CD14-positive monocyte (primary cell): ENCODE measurements at regions not wholly inside any gene's neighbourhood (a gene's known extent, or its start where the extent isn't known, plus 50 kb on each side); places are given as distances from the start of the nearest gene placed in this dataset.

Experiments used
- DNase-seq, 3 donors: peaks; one replicate each; pipeline ENCODE4 v3.0.0-alpha.2; 2011 to 2022
- H2AFZ ChIP-seq: 2 replicates; pipeline ENCODE4 v1.6.0; 2012; ENCODE audit warnings: mild to moderate bottlenecking, low read depth, low read length, inconsistent platforms; ENCODE audit not compliant: insufficient read depth, poor library complexity, severe bottlenecking
- H3K27ac ChIP-seq, 2 donors: 1 replicate in 1 of 2; 2 replicates in 1 of 2; pipeline ENCODE4 v1.5.1; 2012 to 2013; ENCODE audit warnings: low read length in 2 of 2, control low read depth in 1 of 2, inconsistent platforms in 1 of 2, low read depth in 1 of 2, mild to moderate bottlenecking in 1 of 2
- H3K27me3 ChIP-seq, 2 donors: one replicate each; pipeline versions ENCODE4 v1.6.0 to v1.6.1; 2011 to 2013; ENCODE audit warnings: low read length in 2 of 2; ENCODE audit not compliant: control insufficient read depth in 2 of 2, insufficient read depth in 2 of 2
- H3K36me3 ChIP-seq, 2 donors: replicated peaks in 1 of 2; 1 replicate in 1 of 2; 2 replicates in 1 of 2; pipeline versions ENCODE4 v1.5.1 to v1.6.1; 2012 to 2013; ENCODE audit warnings: low read length in 2 of 2, control low read depth in 1 of 2, inconsistent platforms in 1 of 2, mild to moderate bottlenecking in 1 of 2; ENCODE audit not compliant: insufficient read depth in 2 of 2, control insufficient read depth in 1 of 2
- H3K4me1 ChIP-seq, 2 donors: 1 replicate in 1 of 2; 2 replicates in 1 of 2; pipeline versions ENCODE4 v1.5.1 to v1.6.1; 2012 to 2013; ENCODE audit warnings: low read length in 2 of 2, control low read depth in 1 of 2, inconsistent platforms in 1 of 2, mild to moderate bottlenecking in 1 of 2, moderate library complexity in 1 of 2; ENCODE audit not compliant: insufficient read depth in 2 of 2, control insufficient read depth in 1 of 2
- H3K4me2 ChIP-seq: replicated peaks from 2 replicates; pipeline ENCODE3; 2012; ENCODE audit warnings: low read length, moderate library complexity, mild to moderate bottlenecking; ENCODE audit not compliant: poor library complexity, severe bottlenecking; ENCODE audit errors: extremely low read depth
- H3K4me3 ChIP-seq, 3 experiments: fragments of 200-600 bp in 1 of 3; sonication (generic) in 1 of 3; replicated peaks in 1 of 3; 1 replicate in 2 of 3; 2 replicates in 1 of 3; pipeline ENCODE4 v1.5.1; 2011 to 2013; ENCODE audit warnings: low read length in 3 of 3, mild to moderate bottlenecking in 3 of 3, control low read depth in 2 of 3, low read depth in 2 of 3, inconsistent platforms in 1 of 3, moderate library complexity in 1 of 3
- H3K79me2 ChIP-seq: 2 replicates; pipeline ENCODE4 v1.6.0; 2012; ENCODE audit warnings: mild to moderate bottlenecking, control low read depth, inconsistent platforms, low read length, moderate library complexity; ENCODE audit not compliant: insufficient read depth
- H3K9ac ChIP-seq: 2 replicates; pipeline ENCODE4 v1.6.0; 2017; ENCODE audit warnings: low read length, mild to moderate bottlenecking; ENCODE audit not compliant: insufficient read depth, poor library complexity, severe bottlenecking
- H3K9me3 ChIP-seq, 2 donors: replicated peaks in 1 of 2; 1 replicate in 1 of 2; 2 replicates in 1 of 2; pipeline versions ENCODE4 v1.5.1 to v1.6.1; 2012 to 2013; ENCODE audit warnings: low read length in 2 of 2, control low read depth in 1 of 2; ENCODE audit not compliant: control insufficient read depth in 1 of 2, insufficient read depth in 1 of 2
- H4K20me1 ChIP-seq: 2 replicates; pipeline ENCODE4 v1.6.0; 2012; ENCODE audit warnings: mild to moderate bottlenecking, low read length, control low read depth, moderate library complexity; ENCODE audit not compliant: insufficient read depth
- H3K27ac Mint-ChIP-seq, 7 donors: one replicate each; pipeline ENCODE4 v1.8.0; 2020; ENCODE audit warnings: mild to moderate bottlenecking in 7 of 7, mixed read lengths in 7 of 7, moderate library complexity in 6 of 7, inconsistent platforms in 2 of 7
- H3K27me3 Mint-ChIP-seq, 3 donors: one replicate each; pipeline ENCODE4 v1.8.0; 2021 to 2022; ENCODE audit warnings: low read depth in 3 of 3, mild to moderate bottlenecking in 3 of 3, mixed read lengths in 3 of 3, moderate library complexity in 3 of 3, inconsistent platforms in 1 of 3
- H3K36me3 Mint-ChIP-seq, 2 donors: one replicate each; pipeline ENCODE4 v1.8.0; 2020; ENCODE audit warnings: mixed read lengths in 2 of 2, inconsistent platforms in 1 of 2, mild to moderate bottlenecking in 1 of 2
- H3K4me1 Mint-ChIP-seq: one replicate; pipeline ENCODE4 v1.8.0; 2020; ENCODE audit warnings: mild to moderate bottlenecking, mixed read lengths
- H3K4me3 Mint-ChIP-seq, 2 donors: one replicate each; pipeline ENCODE4 v1.8.0; 2020; ENCODE audit warnings: mild to moderate bottlenecking in 2 of 2, mixed read lengths in 2 of 2, moderate library complexity in 1 of 2
- H3K9me3 Mint-ChIP-seq, 7 donors: one replicate each; pipeline ENCODE4 v1.8.0; 2020 to 2022; ENCODE audit warnings: mixed read lengths in 7 of 7, mild to moderate bottlenecking in 6 of 7, moderate library complexity in 6 of 7, inconsistent platforms in 2 of 7
- WGBS: methylation state at CpG from one replicate; pipeline ENCODE4 v1.1.5; 2013; ENCODE audit warnings: missing lambda C conversion rate; ENCODE audit not compliant: insufficient coverage; 5-methylcytosine and 5-hydroxymethylcytosine counted together
- intact Hi-C, 2 donors: fragments of 100-400 bp; cut with micrococcal nuclease; formaldehyde crosslinking; loops; one replicate each; pipeline versions ENCODE4 v1.15.0 to v1.15.1; 2023
- TF ChIP-seq, protein P1 (sequence below): fragments of 200-600 bp; IDR thresholded peaks from one replicate; pipeline ENCODE4 v1.8.0; 2022; ENCODE audit warnings: antibody characterized with exemption, mild to moderate bottlenecking

DNA sequence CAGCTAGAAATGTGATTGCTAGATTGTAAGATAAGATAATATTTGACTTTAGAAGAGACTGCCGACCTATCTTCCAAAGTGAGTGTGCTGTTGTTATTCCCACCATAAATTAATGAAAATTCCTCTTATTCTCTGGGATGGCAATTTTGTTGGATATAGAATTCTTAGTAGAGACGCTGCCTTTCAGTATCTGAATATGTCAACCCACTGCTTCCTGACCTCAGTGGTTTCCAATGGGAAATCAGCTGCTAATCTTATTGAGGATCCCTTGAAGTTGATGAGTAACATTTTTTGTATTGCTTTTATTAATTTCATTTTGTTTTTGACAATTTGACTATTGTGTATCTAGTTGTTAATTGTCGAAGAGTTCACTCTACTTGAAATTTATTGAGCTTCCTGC is 313.0 kb downstream of the BMP2 start:
- Histone ChIP-seq H3K4me1 (no peaks in the 10 kb centered on the region), H2AFZ (no peak overlapping the region), H3K27me3 (no peaks in the 10 kb centered on the region), H3K4me2 (no peak overlapping the region), H3K27ac (no peak overlapping the region), H3K9ac (no peak overlapping the region), H3K4me3 (no peak overlapping the region), H3K36me3 (no peaks in the 10 kb centered on the region), H4K20me1 (no peaks in the 10 kb centered on the region), H3K9me3 (no peaks in the 10 kb centered on the region), H3K79me2 (no peaks in the 10 kb centered on the region)
- no peaks in the 10 kb centered on the region for H3K36me3 Mint-ChIP-seq
- H3K4me3 Mint-ChIP-seq = no peak overlapping the region
- TF ChIP-seq, protein P1, sequence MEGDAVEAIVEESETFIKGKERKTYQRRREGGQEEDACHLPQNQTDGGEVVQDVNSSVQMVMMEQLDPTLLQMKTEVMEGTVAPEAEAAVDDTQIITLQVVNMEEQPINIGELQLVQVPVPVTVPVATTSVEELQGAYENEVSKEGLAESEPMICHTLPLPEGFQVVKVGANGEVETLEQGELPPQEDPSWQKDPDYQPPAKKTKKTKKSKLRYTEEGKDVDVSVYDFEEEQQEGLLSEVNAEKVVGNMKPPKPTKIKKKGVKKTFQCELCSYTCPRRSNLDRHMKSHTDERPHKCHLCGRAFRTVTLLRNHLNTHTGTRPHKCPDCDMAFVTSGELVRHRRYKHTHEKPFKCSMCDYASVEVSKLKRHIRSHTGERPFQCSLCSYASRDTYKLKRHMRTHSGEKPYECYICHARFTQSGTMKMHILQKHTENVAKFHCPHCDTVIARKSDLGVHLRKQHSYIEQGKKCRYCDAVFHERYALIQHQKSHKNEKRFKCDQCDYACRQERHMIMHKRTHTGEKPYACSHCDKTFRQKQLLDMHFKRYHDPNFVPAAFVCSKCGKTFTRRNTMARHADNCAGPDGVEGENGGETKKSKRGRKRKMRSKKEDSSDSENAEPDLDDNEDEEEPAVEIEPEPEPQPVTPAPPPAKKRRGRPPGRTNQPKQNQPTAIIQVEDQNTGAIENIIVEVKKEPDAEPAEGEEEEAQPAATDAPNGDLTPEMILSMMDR = no peak
- intact Hi-C loops = no loop called here
- WGBS = no CpG with 5 or more reads among the region's 3 CpGs
- H3K27ac Mint-ChIP-seq = no peak overlapping the region
- H3K27me3 Mint-ChIP-seq = peaks cover 0 to 1% (median 0%) of the 10 kb centered on the region in 3 donors
- no peak for DNase-seq
- H3K4me1 Mint-ChIP-seq = no peaks in the 10 kb centered on the region
- H3K9me3 Mint-ChIP-seq = peaks cover 0 to 2% (median 0%) of the 10 kb centered on the region in 7 donors

DNA sequence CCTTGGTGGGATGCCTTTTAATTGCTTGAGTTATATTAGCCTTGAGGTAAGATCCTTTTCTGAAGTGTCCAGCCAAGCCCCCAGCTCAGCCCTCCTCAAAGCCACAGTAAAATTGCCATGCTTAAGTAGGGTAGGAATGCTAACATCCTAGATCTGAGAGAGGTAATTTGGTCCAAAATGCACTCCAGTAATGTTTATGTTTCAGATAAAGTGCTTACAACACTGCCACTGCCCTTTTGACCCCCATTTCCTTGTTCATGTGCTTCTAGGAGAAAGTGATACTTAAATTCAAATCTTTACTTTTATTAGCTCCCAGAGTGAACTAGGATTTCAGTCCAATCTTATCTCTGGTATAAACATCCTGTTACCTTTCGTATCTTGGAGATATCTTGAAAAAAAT is 318.0 kb downstream of the BMP2 start:
- TF ChIP-seq, protein P1 = no peak
- H3K4me2 ChIP-seq = no peak overlapping the region
- H3K4me1 ChIP-seq = no peaks in the 10 kb centered on the region
- Mint-ChIP-seq H3K27me3 (peaks cover 1 to 3% (median 2%) of the 10 kb centered on the region in 3 donors), H3K36me3 (no peaks in the 10 kb centered on the region), H3K4me1 (no peaks in the 10 kb centered on the region), H3K4me3 (no peak overlapping the region), H3K9me3 (no peaks in the 10 kb centered on the region), H3K27ac (no peak overlapping the region)
- no peak overlapping the region for H3K9ac ChIP-seq
- no peak overlapping the region for H2AFZ ChIP-seq
- no peaks in the 10 kb centered on the region for H3K27me3 ChIP-seq
- H3K4me3 ChIP-seq = no peak overlapping the region
- intact Hi-C loops = no loop called here
- no peak overlapping the region for H3K27ac ChIP-seq
- WGBS = no CpG with 5 or more reads among the region's 1 CpG
- H4K20me1 ChIP-seq = no peaks in the 10 kb centered on the region
- H3K36me3 ChIP-seq = no peaks in the 10 kb centered on the region
- no peaks in the 10 kb centered on the region for H3K79me2 ChIP-seq
- no peaks in the 10 kb centered on the region for H3K9me3 ChIP-seq
- DNase-seq = no peak
